ENCODE measurements at regions not wholly inside any gene's neighbourhood (a gene's known extent, or its start where the extent isn't known, plus 50 kb on each side); places are given as distances from the start of the nearest gene placed in this dataset.
"Not testable (repeated sequence)": the region's sequence is repeated elsewhere in the genome, so short reads cannot be mapped to it uniquely, and the experiment has no call there.

- no peak for DNase-seq
Observed at GRCh38 chrX:151042842-151043241, 59.7 kb downstream of the HMGB3 start.

DNA sequence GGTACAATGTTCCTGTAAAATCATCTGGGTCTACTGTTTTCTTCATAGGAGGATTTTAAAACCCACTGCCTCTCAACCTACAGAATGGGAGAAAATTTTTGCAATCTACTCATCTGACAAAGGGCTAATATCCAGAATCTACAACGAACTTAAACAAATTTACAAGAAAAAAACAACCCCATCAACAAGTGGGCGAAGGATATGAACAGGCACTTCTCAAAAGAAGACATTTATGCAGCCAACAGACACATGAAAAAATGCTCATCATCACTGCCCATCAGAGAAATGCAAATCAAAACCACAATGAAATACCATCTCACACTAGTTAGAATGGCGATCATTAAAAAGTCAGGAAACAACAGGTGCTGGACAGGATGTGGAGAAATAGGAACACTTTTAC is 83.2 kb downstream of the HMGB3 start:
- not testable (repeated sequence) for DNase-seq

- no peak for DNase-seq
Observed at GRCh38 chrX:151073767-151074166, 90.6 kb downstream of the HMGB3 start.

- DNase-seq, result no peak
Observed at GRCh38 chrX:151081016-151081415, 95.4 kb upstream of the GPR50 start.

- DNase-seq, result peak; percentile 84
Observed at GRCh38 chrX:151082077-151082948, 94.1 kb upstream of the GPR50 start.

GRCh38 chrX:151084454-151084853 is 91.9 kb upstream of the GPR50 start:
- DNase-seq, result no peak

- DNase-seq, result no peak
Observed at GRCh38 chrX:151085207-151085606, 91.2 kb upstream of the GPR50 start.

GRCh38 chrX:151088221-151088620 is 88.2 kb upstream of the GPR50 start:
- DNase-seq, result no peak

- no peak for DNase-seq
Observed at GRCh38 chrX:151099001-151099400, 77.4 kb upstream of the GPR50 start.

GRCh38 chrX:151100799-151101198 is 75.6 kb upstream of the GPR50 start:
- DNase-seq, result no peak

DNA sequence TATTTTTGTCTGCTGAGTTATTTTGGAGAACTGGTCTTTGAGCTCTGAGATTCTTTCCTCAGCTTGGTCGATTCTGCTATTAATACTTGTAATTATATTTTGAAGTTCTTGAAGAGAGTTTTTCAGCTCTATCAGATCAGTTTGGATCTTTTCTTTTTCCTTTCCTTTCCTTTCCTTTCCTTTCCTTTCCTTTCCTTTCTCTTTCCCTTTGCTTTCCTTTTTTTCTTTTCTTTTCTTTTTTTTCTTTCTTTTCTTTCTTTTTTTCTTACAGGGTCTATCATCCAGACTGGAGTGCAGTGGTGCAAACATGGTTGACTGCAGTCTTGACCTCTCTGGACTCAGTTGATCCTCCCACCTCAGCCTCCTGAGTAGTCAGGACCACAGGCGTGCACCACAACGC is 63.2 kb upstream of the GPR50 start:
- DNase-seq, result not testable (repeated sequence)

Measured in activated CD8-positive, alpha-beta memory T cell treated with anti-CD3 and anti-CD28 coated beads for 24 hours (primary cell).